HL-60 (cell line): ENCODE measurements at regions not wholly inside any gene's neighbourhood (a gene's known extent, or its start where the extent isn't known, plus 50 kb on each side); places are given as distances from the start of the nearest gene placed in this dataset.

Experiments
- DNase-seq, 2 experiments: peaks; one replicate each; pipeline ENCODE4 v3.0.0-alpha.2; 2010 to 2020; ENCODE audit warnings: low read depth in 1 of 2, low spot score in 1 of 2
- H3K27ac ChIP-seq: fragments of 250-450 bp; sonication (Bioruptor Pico); replicated peaks from 2 replicates; pipeline ENCODE4 v1.5.1; 2020; ENCODE audit warnings: mild to moderate bottlenecking, moderate library complexity
- H3K27me3 ChIP-seq: fragments of 250-450 bp; sonication (Bioruptor Pico); 2 replicates; pipeline ENCODE4 v1.5.1; 2021; ENCODE audit warnings: mild to moderate bottlenecking, moderate library complexity; ENCODE audit not compliant: insufficient read depth, poor library complexity, severe bottlenecking
- H3K4me3 ChIP-seq: replicated peaks from 2 replicates; pipeline ENCODE4 v1.5.1; 2011; ENCODE audit warnings: mild to moderate bottlenecking, control low read depth, low read length; ENCODE audit not compliant: insufficient read depth
- GABPA ChIP-seq: IDR thresholded peaks from 2 replicates; pipeline ENCODE4 v1.6.1; 2012; ENCODE audit warnings: low read depth
- POLR2AphosphoS5 ChIP-seq: IDR thresholded peaks from 2 replicates; pipeline ENCODE4 v1.6.1; 2012; ENCODE audit warnings: low read depth
- REST ChIP-seq: IDR thresholded peaks from 2 replicates; pipeline ENCODE4 v1.6.1; 2012; ENCODE audit warnings: low read depth; ENCODE audit not compliant: insufficient replicate concordance
- SPI1 ChIP-seq: IDR thresholded peaks from 2 replicates; pipeline ENCODE4 v1.6.1; 2012; ENCODE audit warnings: low read depth, mild to moderate bottlenecking, borderline replicate concordance
- TF ChIP-seq, protein P1 (sequence below): IDR thresholded peaks from one replicate; pipeline ENCODE4 v1.5.1; 2011; ENCODE audit warnings: low read length, control low read depth, inconsistent platforms; ENCODE audit not compliant: insufficient read depth

DNA sequence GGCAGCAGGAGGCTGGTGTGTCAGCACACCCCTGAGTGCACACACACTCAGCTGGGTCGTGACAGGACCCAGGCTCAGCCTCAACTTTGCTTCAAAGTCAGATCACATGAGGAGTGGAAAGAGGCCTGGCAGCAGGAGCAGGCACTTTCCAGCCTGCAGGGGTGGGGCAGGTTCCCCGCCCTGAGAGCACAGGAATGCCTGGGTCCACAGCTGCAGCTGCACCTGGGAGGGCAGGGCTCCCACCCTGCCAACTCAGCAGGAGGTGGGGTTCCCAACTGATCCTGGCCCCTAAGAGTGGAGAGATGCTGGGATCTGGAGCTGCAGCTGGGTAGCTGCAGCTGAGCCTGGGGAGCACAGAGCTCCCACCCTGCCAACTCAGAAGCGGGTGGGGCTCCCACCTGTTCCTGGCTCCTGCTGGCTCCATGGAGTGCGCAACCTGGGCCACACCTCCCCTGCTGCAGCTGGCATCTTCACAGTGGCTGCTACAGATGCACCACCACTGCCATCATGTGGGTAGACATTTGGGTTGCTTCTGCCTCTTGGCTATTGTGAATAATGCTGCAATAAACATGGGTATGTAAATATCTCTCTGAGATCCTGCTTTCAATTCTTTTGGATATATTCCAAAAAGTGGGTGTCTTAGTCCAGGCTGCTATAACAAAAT is 415.4 kb downstream of the TTLL7 start:
- no peak for DNase-seq
- H3K27ac ChIP-seq = no peak overlapping the region
- no peak for TF ChIP-seq GABPA
- H3K27me3 ChIP-seq = no peaks in the 10 kb centered on the region
- H3K4me3 ChIP-seq = no peak overlapping the region

GRCh38 chr1:83581747-83582146 is 417.2 kb downstream of the TTLL7 start:
- DNase-seq = no peak
- no peaks in the 10 kb centered on the region for H3K27me3 ChIP-seq
- no peak overlapping the region for H3K27ac ChIP-seq
- H3K4me3 ChIP-seq = no peak overlapping the region
- TF ChIP-seq POLR2AphosphoS5 = no peak
- TF ChIP-seq SPI1 = no peak
- no peak for TF ChIP-seq REST
- TF ChIP-seq GABPA = no peak
- TF ChIP-seq, protein P1, sequence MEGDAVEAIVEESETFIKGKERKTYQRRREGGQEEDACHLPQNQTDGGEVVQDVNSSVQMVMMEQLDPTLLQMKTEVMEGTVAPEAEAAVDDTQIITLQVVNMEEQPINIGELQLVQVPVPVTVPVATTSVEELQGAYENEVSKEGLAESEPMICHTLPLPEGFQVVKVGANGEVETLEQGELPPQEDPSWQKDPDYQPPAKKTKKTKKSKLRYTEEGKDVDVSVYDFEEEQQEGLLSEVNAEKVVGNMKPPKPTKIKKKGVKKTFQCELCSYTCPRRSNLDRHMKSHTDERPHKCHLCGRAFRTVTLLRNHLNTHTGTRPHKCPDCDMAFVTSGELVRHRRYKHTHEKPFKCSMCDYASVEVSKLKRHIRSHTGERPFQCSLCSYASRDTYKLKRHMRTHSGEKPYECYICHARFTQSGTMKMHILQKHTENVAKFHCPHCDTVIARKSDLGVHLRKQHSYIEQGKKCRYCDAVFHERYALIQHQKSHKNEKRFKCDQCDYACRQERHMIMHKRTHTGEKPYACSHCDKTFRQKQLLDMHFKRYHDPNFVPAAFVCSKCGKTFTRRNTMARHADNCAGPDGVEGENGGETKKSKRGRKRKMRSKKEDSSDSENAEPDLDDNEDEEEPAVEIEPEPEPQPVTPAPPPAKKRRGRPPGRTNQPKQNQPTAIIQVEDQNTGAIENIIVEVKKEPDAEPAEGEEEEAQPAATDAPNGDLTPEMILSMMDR = no peak

- TF ChIP-seq REST = no peak
- TF ChIP-seq SPI1 = no peak
- no peak for TF ChIP-seq GABPA
- TF ChIP-seq, protein P1 = no peak
- no peak for TF ChIP-seq POLR2AphosphoS5
- DNase-seq = no peak
These were observed 424.1 kb downstream of the TTLL7 start for GRCh38 chr1:83574791-83575190.

GRCh38 chr1:83573776-83574175 is 425.2 kb downstream of the TTLL7 start:
- no peak for DNase-seq
- TF ChIP-seq, protein P1 = no peak
- TF ChIP-seq GABPA (no peak), REST (no peak), SPI1 (no peak), POLR2AphosphoS5 (no peak)
- Histone ChIP-seq H3K4me3 (no peak overlapping the region), H3K27me3 (no peaks in the 10 kb centered on the region), H3K27ac (no peak overlapping the region)

More at GRCh38 chr1:83574791-83575190, 424.1 kb downstream of the TTLL7 start:
- no peak overlapping the region for H3K4me3 ChIP-seq
- no peak overlapping the region for H3K27ac ChIP-seq
- no peaks in the 10 kb centered on the region for H3K27me3 ChIP-seq
